ENCODE measurements at regions not wholly inside any gene's neighbourhood (a gene's known extent, or its start where the extent isn't known, plus 50 kb on each side); places are given as distances from the start of the nearest gene placed in this dataset.

DNA sequence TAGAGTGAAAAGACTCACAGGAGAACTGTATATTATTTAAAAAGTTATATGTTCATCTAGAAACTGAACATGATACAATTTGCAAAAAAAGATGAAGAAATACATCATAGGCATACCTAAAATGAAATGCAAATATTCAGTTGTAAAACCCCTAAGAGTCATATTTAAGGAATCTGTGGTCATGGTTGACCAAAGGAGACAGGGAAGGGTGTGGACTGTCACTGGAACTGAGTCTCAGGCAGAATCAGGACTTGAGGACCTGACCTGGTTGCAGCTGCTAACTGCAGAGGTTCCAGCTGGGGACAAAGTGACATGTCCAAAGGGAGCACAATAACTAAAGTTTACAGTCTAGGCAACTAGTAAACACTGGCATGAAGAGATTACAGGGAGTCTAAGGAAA is 211.3 kb upstream of the RAG2 start:
- POLR2A ChIA-PET: no interaction called here
- CTCF ChIA-PET: no interaction called here
- DNase-seq (ENCODE audit: extremely low spot score): no peak
- no peak for TF ChIP-seq CTCF (IDR thresholded peaks at IDR 0.05; ENCODE audit: control extremely low read depth, extremely low read depth, low read depth, missing control alignments)

- POLR2A ChIA-PET: no interaction called here
- DNase-seq (ENCODE audit: extremely low spot score): no peak
- no peak for TF ChIP-seq CTCF (IDR thresholded peaks at IDR 0.05; ENCODE audit: control extremely low read depth, extremely low read depth, low read depth, missing control alignments)
- CTCF ChIA-PET: interaction anchor here (1.6 kb wide), 1 partner anchor 9 kb away, joined by 4 read pairs; no protein-coding TSS in a partner anchor
Measured at GRCh38 chr11:36807871-36808270, 209.8 kb upstream of the RAG2 start.

DNA sequence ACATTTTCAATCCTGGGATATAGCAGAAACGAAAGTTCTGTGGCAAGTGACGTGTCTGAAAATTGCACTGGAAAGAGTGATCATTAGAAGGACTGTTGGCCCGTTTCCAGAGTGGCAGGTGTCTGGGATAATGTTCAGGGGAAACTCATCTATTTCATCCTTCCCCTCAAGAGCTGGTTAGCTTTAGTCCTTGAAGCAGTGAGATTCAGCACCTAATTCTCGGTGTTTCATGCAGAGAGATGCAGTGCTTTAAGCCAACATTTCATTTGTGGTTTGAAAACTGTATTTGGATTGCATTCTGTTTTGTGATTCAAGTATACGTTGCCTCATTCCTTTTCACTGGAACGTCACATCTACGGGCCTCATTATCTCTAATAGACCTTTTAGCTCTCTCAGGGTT is 205.0 kb upstream of the RAG2 start:
- DNase-seq (ENCODE audit: extremely low spot score): no peak

GRCh38 chr11:36792996-36793914 is 195.2 kb upstream of the RAG2 start:
- ChIA-PET POLR2A (no interaction called here), CTCF (no interaction called here)
- no peak for DNase-seq (ENCODE audit: extremely low spot score)
- TF ChIP-seq CTCF (IDR thresholded peaks at IDR 0.05; ENCODE audit: control extremely low read depth, extremely low read depth, low read depth, missing control alignments): no peak

More for the DNA sequence above, 205.0 kb upstream of the RAG2 start:
- ChIA-PET POLR2A (no interaction called here), CTCF (interaction anchor here (1.0 kb wide), 1 partner anchor 17 kb away, joined by 3 read pairs; no protein-coding TSS in a partner anchor)
- TF ChIP-seq CTCF (IDR thresholded peaks at IDR 0.05; ENCODE audit: control extremely low read depth, extremely low read depth, low read depth, missing control alignments): no peak

DNA sequence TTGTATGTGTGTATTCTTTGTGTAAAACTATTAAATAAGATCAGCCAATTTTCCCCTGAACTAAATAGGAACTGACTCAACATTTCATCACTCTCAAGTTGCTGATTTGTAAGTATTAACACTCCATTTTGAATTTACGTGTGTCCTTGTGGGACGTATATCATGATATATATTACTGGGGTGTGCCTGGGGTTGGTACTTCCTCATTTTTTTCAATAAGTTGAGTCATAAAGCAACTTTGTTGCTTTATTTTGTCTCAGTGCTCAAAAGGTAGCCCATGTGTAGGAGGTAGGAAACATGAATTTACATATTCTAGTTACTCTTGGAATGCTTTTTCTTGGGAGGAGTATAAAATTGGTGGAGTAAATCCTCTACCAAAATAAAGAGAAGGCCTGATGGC is 193.9 kb upstream of the RAG2 start:
- no peak for DNase-seq (ENCODE audit: extremely low spot score)
- CTCF ChIA-PET: interaction anchor here (1.0 kb wide), 2 partner anchors 10 to 90 kb away, joined by 3 to 4 read pairs; no protein-coding TSS in a partner anchor
- POLR2A ChIA-PET: no interaction called here
- TF ChIP-seq CTCF (IDR thresholded peaks at IDR 0.05; ENCODE audit: control extremely low read depth, extremely low read depth, low read depth, missing control alignments): no peak

DNA sequence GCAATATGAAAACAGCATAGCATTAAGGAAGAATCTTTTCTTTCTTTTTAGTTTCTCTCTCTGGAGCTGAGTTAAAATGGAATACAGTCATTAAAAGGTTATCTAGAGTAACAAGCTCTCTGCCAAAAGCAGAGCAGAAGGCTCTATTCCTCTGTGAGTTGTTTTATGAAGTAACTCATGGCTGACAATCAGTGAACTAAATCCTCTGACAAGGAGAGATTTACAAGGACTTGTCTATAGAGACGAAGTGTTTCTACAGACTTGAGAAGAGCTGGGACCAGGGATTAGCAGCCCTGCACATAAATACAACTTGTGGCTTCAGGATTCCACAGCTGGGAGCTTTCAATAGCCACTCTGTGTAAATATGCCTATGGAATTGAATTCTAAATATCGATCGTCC is 192.5 kb upstream of the RAG2 start:
- ChIA-PET CTCF (interaction anchor here (0.9 kb wide), 1 partner anchor 24 kb away, joined by 3 read pairs; no protein-coding TSS in a partner anchor), POLR2A (no interaction called here)
- DNase-seq (ENCODE audit: extremely low spot score): no peak
- TF ChIP-seq CTCF (IDR thresholded peaks at IDR 0.05; ENCODE audit: control extremely low read depth, extremely low read depth, low read depth, missing control alignments): no peak

Data from GM10248 (cell line).